RWPE1 (cell line): ENCODE measurements at regions not wholly inside any gene's neighbourhood (a gene's known extent, or its start where the extent isn't known, plus 50 kb on each side); places are given as distances from the start of the nearest gene placed in this dataset.

ENCODE experiments used
- CTCF ChIA-PET: fragments of 350-600 bp; sonication (Branson Sonifier 250); formaldehyde crosslinking; extraction: SDS; loops from one replicate; lab custom pipeline; 2021; lab: Yijun Ruan, JAX
- POLR2A ChIA-PET: fragments of 400-600 bp; formaldehyde crosslinking; extraction: SDS; loops from one replicate; lab custom pipeline; 2020; ENCODE audit warnings: antibody characterized with exemption; ENCODE audit not compliant: low non-redundant PET; lab: Yijun Ruan, JAX
- DNase-seq: peaks from one replicate; pipeline ENCODE4 v3.0.0; 2012; ENCODE audit warnings: low spot score
- H3K27ac ChIP-seq: fragments of 450-650 bp; 2 replicates; pipeline ENCODE4 v1.5.1; 2017
- CTCF ChIP-seq: fragments of 450-650 bp; conservative IDR thresholded peaks from 2 replicates; pipeline ENCODE4 v1.5.1; 2017; ENCODE audit warnings: low read depth, mild to moderate bottlenecking

GRCh38 chr12:71303199-71303598 lies 136.4 kb upstream of the LGR5 start:
- POLR2A ChIA-PET, result no interaction called here
- no peak overlapping the region for H3K27ac ChIP-seq
- no peak for TF ChIP-seq CTCF
- no peak for DNase-seq
- CTCF ChIA-PET, result no interaction called here

- ChIA-PET POLR2A (no interaction called here), CTCF (no interaction called here)
- TF ChIP-seq CTCF, result no peak
- no peak for DNase-seq
- H3K27ac ChIP-seq, result no peak overlapping the region
Measured at GRCh38 chr12:71300772-71301675, 138.6 kb upstream of the LGR5 start.

GRCh38 chr12:71299541-71300376 lies 139.8 kb upstream of the LGR5 start:
- no peak for TF ChIP-seq CTCF
- POLR2A ChIA-PET, result no interaction called here
- CTCF ChIA-PET, result no interaction called here
- H3K27ac ChIP-seq, result no peak overlapping the region
- no peak for DNase-seq

- no peak for TF ChIP-seq CTCF
- CTCF ChIA-PET, result no interaction called here
- POLR2A ChIA-PET, result no interaction called here
- DNase-seq, result no peak
- no peak overlapping the region for H3K27ac ChIP-seq
Measured at GRCh38 chr12:71297930-71298329, 140.1 kb upstream of the TSPAN8 start.

- CTCF ChIA-PET, result no interaction called here
- POLR2A ChIA-PET, result no interaction called here
- no peak overlapping the region for H3K27ac ChIP-seq
- DNase-seq, result no peak
- no peak for TF ChIP-seq CTCF
Measured at GRCh38 chr12:71295953-71296352, 138.2 kb upstream of the TSPAN8 start.

GRCh38 chr12:71291746-71292145 lies 133.9 kb upstream of the TSPAN8 start:
- CTCF ChIA-PET, result no interaction called here
- POLR2A ChIA-PET, result no interaction called here
- no peak overlapping the region for H3K27ac ChIP-seq
- DNase-seq, result no peak
- no peak for TF ChIP-seq CTCF
